Thyroid gland (tissue), 4 donors: ENCODE measurements at regions not wholly inside any gene's neighbourhood (a gene's known extent, or its start where the extent isn't known, plus 50 kb on each side); places are given as distances from the start of the nearest gene placed in this dataset.

Source experiments
- DNase-seq, 2 donors: peaks; one replicate each; pipeline ENCODE4 v3.0.0-alpha.2; 2019
- H3K27ac ChIP-seq, 3 donors: fragments of 200-600 bp; sonication (generic); 1 replicate in 2 of 3; 2 replicates in 1 of 3; pipeline ENCODE4 v1.5.1; 2016 to 2019; ENCODE audit warnings: mild to moderate bottlenecking in 1 of 3, moderate library complexity in 1 of 3
- H3K27me3 ChIP-seq: fragments of 200-600 bp; sonication (generic); one replicate; pipeline ENCODE4 v1.5.1; 2019
- H3K36me3 ChIP-seq, 2 donors: fragments of 200-600 bp; sonication (generic); one replicate each; pipeline ENCODE4 v1.5.1; 2016 to 2019
- H3K4me1 ChIP-seq, 2 donors: fragments of 200-600 bp; sonication (generic); one replicate each; pipeline ENCODE4 v1.5.1; 2017 to 2019
- H3K4me3 ChIP-seq, 3 donors: fragments of 200-600 bp; sonication (generic); replicated peaks in 1 of 3; 1 replicate in 2 of 3; 2 replicates in 1 of 3; pipeline ENCODE4 v1.5.1; 2016; ENCODE audit warnings: mild to moderate bottlenecking in 1 of 3
- H3K9me3 ChIP-seq: fragments of 200-600 bp; sonication (generic); one replicate; pipeline ENCODE4 v1.5.1; 2017
- CTCF ChIP-seq, 6 experiments: fragments of 200-600 bp in 3 of 6; fragments of 450-650 bp in 3 of 6; sonication (generic) in 3 of 6; IDR thresholded peaks; one replicate each; pipeline ENCODE4 v1.5.1; 2016 to 2019; ENCODE audit warnings: antibody characterized with exemption in 6 of 6, mild to moderate bottlenecking in 2 of 6, inconsistent platforms in 1 of 6, moderate library complexity in 1 of 6
- POLR2A ChIP-seq, 2 donors: fragments of 450-650 bp; IDR thresholded peaks; one replicate each; pipeline ENCODE4 v1.6.1; 2017; ENCODE audit warnings: antibody characterized with exemption in 2 of 2, mild to moderate bottlenecking in 2 of 2, moderate library complexity in 1 of 2
- WGBS, 2 donors: methylation state at CpG; one replicate each; pipeline ENCODE4 v1.1.5; 2017; 5-methylcytosine and 5-hydroxymethylcytosine counted together
- intact Hi-C: fragments of 100-400 bp; cut with DNase I; formaldehyde crosslinking; loops from one replicate; pipeline ENCODE4 v1.15.1; 2023

GRCh38 chr20:51286758-51287157, 255.8 kb downstream of the NFATC2 start:
- no peaks in the 10 kb centered on the region for H3K9me3 ChIP-seq
- no peak for DNase-seq
- no peak overlapping the region for H3K4me3 ChIP-seq
- no peaks in the 10 kb centered on the region for H3K36me3 ChIP-seq
- H3K27me3 ChIP-seq: no peaks in the 10 kb centered on the region
- 3 to 13% methylated on average over 1 of the region's 1 CpG for WGBS, 2 donors
- no peaks in the 10 kb centered on the region for H3K4me1 ChIP-seq
- no peak for TF ChIP-seq POLR2A (IDR thresholded peaks at IDR 0.05)
- TF ChIP-seq CTCF (IDR thresholded peaks at IDR 0.05): no peak
- intact Hi-C loops: no loop called here
- H3K27ac ChIP-seq: no peak overlapping the region

- Histone ChIP-seq H3K36me3 (no peaks in the 10 kb centered on the region), H3K27me3 (no peaks in the 10 kb centered on the region), H3K27ac (no peak overlapping the region), H3K9me3 (no peaks in the 10 kb centered on the region), H3K4me1 (no peaks in the 10 kb centered on the region), H3K4me3 (no peak overlapping the region)
- TF ChIP-seq CTCF (IDR thresholded peaks at IDR 0.05) (no peak), POLR2A (IDR thresholded peaks at IDR 0.05) (no peak)
- WGBS, 2 donors: 63 to 80% methylated on average over 3 to 4 of the region's 4 CpGs
- intact Hi-C loops: no loop called here
- DNase-seq: no peak
Measured at GRCh38 chr20:51285684-51286083, 256.8 kb downstream of the NFATC2 start.

DNA sequence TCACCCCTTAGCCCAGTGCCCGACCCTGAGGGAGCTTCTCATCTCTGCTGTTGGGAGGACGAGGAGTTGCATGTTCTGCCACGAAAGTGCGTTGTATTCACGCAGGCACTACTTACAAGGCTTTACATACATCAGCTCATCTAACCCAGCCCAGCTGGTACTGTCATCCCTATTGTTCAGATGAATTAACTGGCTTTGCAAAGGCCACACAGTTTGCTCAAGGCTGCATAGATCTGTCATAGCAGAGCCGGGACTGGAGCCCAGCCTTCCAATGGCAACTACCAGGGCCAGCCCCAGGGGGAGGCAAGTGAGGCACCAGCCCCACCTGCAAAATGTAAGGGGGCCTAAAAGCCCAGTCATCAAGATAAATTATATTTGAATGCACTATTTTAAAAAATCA, 257.6 kb downstream of the NFATC2 start:
- Histone ChIP-seq H3K9me3 (no peaks in the 10 kb centered on the region), H3K36me3 (no peaks in the 10 kb centered on the region), H3K4me3 (no peak overlapping the region), H3K27ac (no peak overlapping the region), H3K4me1 (no peaks in the 10 kb centered on the region), H3K27me3 (no peaks in the 10 kb centered on the region)
- no peak for TF ChIP-seq POLR2A (IDR thresholded peaks at IDR 0.05)
- no peak for TF ChIP-seq CTCF (IDR thresholded peaks at IDR 0.05)
- WGBS, 2 donors: 82 to 85% methylated on average over 6 of the region's 6 CpGs
- intact Hi-C loops: no loop called here
- no peak for DNase-seq

DNA sequence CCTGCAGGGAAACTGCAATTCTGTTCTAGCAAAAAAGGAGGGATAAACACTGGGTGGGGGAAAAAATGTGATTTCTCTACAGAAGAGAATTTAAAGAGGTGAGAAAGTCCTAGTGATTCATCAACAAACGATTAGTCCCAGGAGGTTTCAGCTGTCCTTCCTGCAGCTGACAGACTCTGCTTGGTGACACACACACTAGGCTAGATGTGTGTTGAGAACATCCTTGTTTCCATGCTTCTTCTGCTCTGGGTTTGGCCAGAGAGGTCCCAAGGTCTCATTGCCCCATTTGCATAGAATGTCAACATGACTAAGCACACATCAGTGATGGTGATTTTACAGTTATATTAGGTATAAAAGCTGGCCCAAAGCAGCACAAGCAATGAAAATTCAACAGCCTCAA, 258.3 kb downstream of the NFATC2 start:
- no peak for DNase-seq
- Histone ChIP-seq H3K9me3 (no peaks in the 10 kb centered on the region), H3K27ac (no peak overlapping the region), H3K27me3 (no peaks in the 10 kb centered on the region), H3K4me1 (no peaks in the 10 kb centered on the region), H3K4me3 (no peak overlapping the region), H3K36me3 (no peaks in the 10 kb centered on the region)
- intact Hi-C loops: no loop called here
- WGBS, 2 donors: 38 to 48% methylated on average over 1 of the region's 1 CpG
- TF ChIP-seq POLR2A (IDR thresholded peaks at IDR 0.05): no peak
- TF ChIP-seq CTCF (IDR thresholded peaks at IDR 0.05): no peak

GRCh38 chr20:51281521-51281920, 258.6 kb upstream of the KCNG1 start:
- TF ChIP-seq POLR2A (IDR thresholded peaks at IDR 0.05) (no peak), CTCF (IDR thresholded peaks at IDR 0.05) (no peak)
- WGBS, 2 donors: 86 to 95% methylated on average over 5 of the region's 5 CpGs
- H3K4me3 ChIP-seq: no peak overlapping the region
- no peaks in the 10 kb centered on the region for H3K4me1 ChIP-seq
- intact Hi-C loops: no loop called here
- no peak for DNase-seq
- H3K9me3 ChIP-seq: no peaks in the 10 kb centered on the region
- no peak overlapping the region for H3K27ac ChIP-seq
- H3K36me3 ChIP-seq: no peaks in the 10 kb centered on the region
- H3K27me3 ChIP-seq: no peaks in the 10 kb centered on the region
